Astrocyte of the spinal cord (primary cell): ENCODE measurements at regions not wholly inside any gene's neighbourhood (a gene's known extent, or its start where the extent isn't known, plus 50 kb on each side); places are given as distances from the start of the nearest gene placed in this dataset.
A peak's percentile ranks its signal among the peaks of the same experiment; 100 is the strongest.

Experiments
- DNase-seq: peaks from one replicate; pipeline ENCODE4 v3.0.0; 2011; ENCODE audit warnings: low read depth, low spot score
- H3K4me3 ChIP-seq: 2 replicates; pipeline ENCODE4 v1.5.1; 2011; ENCODE audit warnings: low read depth, mild to moderate bottlenecking, low read length, moderate library complexity
- CTCF ChIP-seq: IDR thresholded peaks from 2 replicates; pipeline ENCODE4 v1.5.1; 2012; ENCODE audit warnings: low read depth, mild to moderate bottlenecking, low read length, inconsistent platforms
- in situ Hi-C: cut with HindIII; loops from 2 replicates; pipeline ENCODE4 v1.10.0; 2017; ENCODE audit warnings: low sequenced_read_pairs

- no peak for DNase-seq
- TF ChIP-seq CTCF, result no peak
- in situ Hi-C loops, result no loop called here
- no peak overlapping the region for H3K4me3 ChIP-seq
Measured at GRCh38 chr11:97989121-97989520, 1031.6 kb upstream of the CNTN5 start.

GRCh38 chr11:97990162-97990920, 1030.4 kb upstream of the CNTN5 start:
- TF ChIP-seq CTCF, result no peak
- DNase-seq, result peak; percentile 42
- no peak overlapping the region for H3K4me3 ChIP-seq
- in situ Hi-C loops, result no loop called here

GRCh38 chr11:97993562-97993961, 1027.2 kb upstream of the CNTN5 start:
- in situ Hi-C loops, result no loop called here
- no peak for DNase-seq
- H3K4me3 ChIP-seq, result no peak overlapping the region
- no peak for TF ChIP-seq CTCF

GRCh38 chr11:97995874-97996273, 1024.9 kb upstream of the CNTN5 start:
- no peak overlapping the region for H3K4me3 ChIP-seq
- in situ Hi-C loops, result no loop called here
- no peak for DNase-seq
- TF ChIP-seq CTCF, result no peak

GRCh38 chr11:97996762-97997161, 1024.0 kb upstream of the CNTN5 start:
- in situ Hi-C loops, result no loop called here
- DNase-seq, result no peak
- TF ChIP-seq CTCF, result no peak
- no peak overlapping the region for H3K4me3 ChIP-seq

- DNase-seq, result no peak
- no peak for TF ChIP-seq CTCF
- in situ Hi-C loops, result no loop called here
Measured at GRCh38 chr11:98003606-98004371, 1017.0 kb upstream of the CNTN5 start.

More at GRCh38 chr11:98003606-98004371, 1017.0 kb upstream of the CNTN5 start:
- no peak overlapping the region for H3K4me3 ChIP-seq
